Upper lobe of left lung (tissue), 6 donors: ENCODE measurements at regions not wholly inside any gene's neighbourhood (a gene's known extent, or its start where the extent isn't known, plus 50 kb on each side); places are given as distances from the start of the nearest gene placed in this dataset.
"Not testable (repeated sequence)": the region's sequence is repeated elsewhere in the genome, so short reads cannot be mapped to it uniquely, and the experiment has no call there.

ENCODE experiments used
- ATAC-seq, 2 donors: fragments of 200-7000 bp; cut with Tn5 transposase; one replicate each; pipeline ENCODE4 v1.9.1; 2022; ENCODE audit warnings: mild to moderate bottlenecking in 2 of 2, moderate library complexity in 2 of 2; ENCODE audit not compliant: low FRiP score in 2 of 2
- DNase-seq, 2 donors: peaks; one replicate each; pipeline ENCODE4 v3.0.0-alpha.2; 2019 to 2020
- H3K27ac ChIP-seq, 4 donors: fragments of 200-600 bp; sonication (generic); one replicate each; pipeline ENCODE4 v1.5.1; 2016 to 2019
- H3K27me3 ChIP-seq, 4 donors: fragments of 200-600 bp; sonication (generic); one replicate each; pipeline ENCODE4 v1.5.1; 2017 to 2019
- H3K36me3 ChIP-seq, 4 donors: fragments of 200-600 bp; sonication (generic); one replicate each; pipeline ENCODE4 v1.5.1; 2016 to 2019
- H3K4me1 ChIP-seq, 4 donors: fragments of 200-600 bp; sonication (generic); one replicate each; pipeline ENCODE4 v1.5.1; 2018 to 2019
- H3K4me3 ChIP-seq, 4 donors: fragments of 200-600 bp; sonication (generic); one replicate each; pipeline ENCODE4 v1.5.1; 2017 to 2019; ENCODE audit warnings: mild to moderate bottlenecking in 2 of 4, moderate library complexity in 1 of 4
- H3K9me3 ChIP-seq, 4 donors: fragments of 200-600 bp; sonication (generic); one replicate each; pipeline ENCODE4 v1.5.1; 2018 to 2019
- EP300 ChIP-seq, 4 donors: sonication (generic); formaldehyde crosslinking; IDR thresholded peaks; one replicate each; pipeline ENCODE4 v1.5.1; 2017; ENCODE audit warnings: antibody characterized with exemption in 4 of 4, control low read depth in 2 of 4
- POLR2A ChIP-seq, 4 donors: fragments of 450-650 bp; IDR thresholded peaks; one replicate each; pipeline ENCODE4 v1.5.1; 2016 to 2017; ENCODE audit warnings: antibody characterized with exemption in 4 of 4, mild to moderate bottlenecking in 2 of 4
- POLR2AphosphoS5 ChIP-seq, 2 donors: sonication (generic); formaldehyde crosslinking; IDR thresholded peaks; one replicate each; pipeline ENCODE4 v1.5.1; 2017; ENCODE audit warnings: antibody characterized with exemption in 2 of 2
- WGBS, 2 donors: methylation state at CpG; one replicate each; pipeline ENCODE4 v1.1.5; 2017 to 2018; 5-methylcytosine and 5-hydroxymethylcytosine counted together
- TF ChIP-seq, protein P1 (sequence below), 6 experiments: fragments of 450-650 bp in 4 of 6; fragments of 200-600 bp in 2 of 6; sonication (generic) in 2 of 6; IDR thresholded peaks; one replicate each; pipeline ENCODE4 v1.5.1; 2016 to 2019; ENCODE audit warnings: antibody characterized with exemption in 6 of 6
- donor health status: DM: no; HTN: no; CAD: no; lungs with moderate emphysema.
- donor health status: DM: no; HTN: yes; CAD: no; lungs with severe emphysema.

DNA sequence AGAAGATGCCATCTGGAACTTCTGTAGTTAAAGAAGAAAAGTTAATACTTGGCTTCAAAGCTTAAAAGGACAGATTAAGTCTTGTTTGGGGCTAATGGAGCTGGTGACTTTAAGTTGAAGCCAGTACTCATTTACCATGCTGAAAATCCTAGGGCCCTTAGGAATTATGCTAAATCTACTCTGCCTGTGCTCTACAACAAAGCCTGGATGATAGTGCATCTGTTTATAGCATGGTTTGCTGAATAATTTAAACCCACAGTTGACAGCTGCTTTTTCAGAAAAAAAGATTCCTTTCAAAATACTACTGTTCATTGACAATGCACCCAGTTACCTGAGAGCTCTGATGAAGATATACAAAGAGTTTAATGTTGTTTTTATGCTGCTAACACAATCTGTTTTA, 393.5 kb downstream of the MAT2B start:
- Histone ChIP-seq H3K27me3 (no peaks in the 10 kb centered on the region), H3K4me1 (no peaks in the 10 kb centered on the region), H3K36me3 (no peaks in the 10 kb centered on the region), H3K27ac (no peak overlapping the region), H3K9me3 (peaks cover 0 to 5% (median 2%) of the 10 kb centered on the region in 4 donors), H3K4me3 (no peak overlapping the region)
- ATAC-seq (no peak), DNase-seq (no peak)
- TF ChIP-seq POLR2AphosphoS5 (IDR thresholded peaks at IDR 0.05): no peak
- no peak for TF ChIP-seq POLR2A (IDR thresholded peaks at IDR 0.05)
- TF ChIP-seq EP300 (IDR thresholded peaks at IDR 0.05): no peak
- TF ChIP-seq, protein P1, sequence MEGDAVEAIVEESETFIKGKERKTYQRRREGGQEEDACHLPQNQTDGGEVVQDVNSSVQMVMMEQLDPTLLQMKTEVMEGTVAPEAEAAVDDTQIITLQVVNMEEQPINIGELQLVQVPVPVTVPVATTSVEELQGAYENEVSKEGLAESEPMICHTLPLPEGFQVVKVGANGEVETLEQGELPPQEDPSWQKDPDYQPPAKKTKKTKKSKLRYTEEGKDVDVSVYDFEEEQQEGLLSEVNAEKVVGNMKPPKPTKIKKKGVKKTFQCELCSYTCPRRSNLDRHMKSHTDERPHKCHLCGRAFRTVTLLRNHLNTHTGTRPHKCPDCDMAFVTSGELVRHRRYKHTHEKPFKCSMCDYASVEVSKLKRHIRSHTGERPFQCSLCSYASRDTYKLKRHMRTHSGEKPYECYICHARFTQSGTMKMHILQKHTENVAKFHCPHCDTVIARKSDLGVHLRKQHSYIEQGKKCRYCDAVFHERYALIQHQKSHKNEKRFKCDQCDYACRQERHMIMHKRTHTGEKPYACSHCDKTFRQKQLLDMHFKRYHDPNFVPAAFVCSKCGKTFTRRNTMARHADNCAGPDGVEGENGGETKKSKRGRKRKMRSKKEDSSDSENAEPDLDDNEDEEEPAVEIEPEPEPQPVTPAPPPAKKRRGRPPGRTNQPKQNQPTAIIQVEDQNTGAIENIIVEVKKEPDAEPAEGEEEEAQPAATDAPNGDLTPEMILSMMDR (IDR thresholded peaks at IDR 0.05): no peak

DNA sequence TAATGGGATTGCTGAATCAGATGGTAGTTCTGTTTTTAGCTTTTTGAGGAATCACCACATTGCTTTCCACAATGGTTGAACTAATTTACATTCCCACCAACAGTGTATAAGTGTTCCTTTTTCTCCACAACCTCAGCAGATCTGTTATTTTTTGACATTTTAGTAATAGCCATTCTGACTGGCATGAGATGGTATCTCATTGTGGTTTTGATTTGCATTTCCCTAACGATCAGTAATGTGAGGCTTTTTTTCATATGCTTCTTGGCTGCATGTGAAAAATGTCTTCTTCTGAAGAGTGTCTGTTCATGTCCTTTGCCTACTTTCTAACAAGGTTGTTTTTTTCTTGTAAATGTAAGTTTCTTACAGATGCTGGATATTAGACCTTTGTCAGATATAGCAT, 402.4 kb downstream of the MAT2B start:
- not testable (repeated sequence) for H3K36me3 ChIP-seq, H3K4me1 ChIP-seq, H3K27me3 ChIP-seq, H3K9me3 ChIP-seq, H3K4me3 ChIP-seq, ATAC-seq, H3K27ac ChIP-seq, DNase-seq
- WGBS, 2 donors: 57 to 67% methylated on average over 1 of the region's 1 CpG

DNA sequence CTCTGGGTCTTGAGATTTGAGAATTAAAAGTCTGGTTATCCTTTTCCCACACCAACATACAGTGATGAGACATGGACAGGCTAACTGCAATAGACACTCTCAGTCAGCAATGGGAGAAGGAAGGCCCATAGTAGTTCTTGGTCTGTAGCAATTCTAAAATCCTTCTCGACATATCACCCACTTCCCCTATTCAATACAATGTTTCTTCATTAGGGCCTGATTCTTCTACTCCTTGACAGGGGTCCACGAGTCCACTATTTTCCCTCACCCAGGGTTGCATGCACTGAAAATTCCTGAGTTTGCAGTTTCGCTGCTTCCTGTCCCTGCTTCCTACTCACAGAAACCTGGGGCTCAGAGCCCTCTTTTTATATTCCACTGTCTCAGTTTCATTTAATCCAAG, 402.8 kb downstream of the MAT2B start:
- no peaks in the 10 kb centered on the region for H3K9me3 ChIP-seq
- no peak for DNase-seq
- 56 to 71% methylated on average over 3 of the region's 3 CpGs for WGBS, 2 donors
- TF ChIP-seq POLR2AphosphoS5 (IDR thresholded peaks at IDR 0.05): no peak
- no peak for TF ChIP-seq POLR2A (IDR thresholded peaks at IDR 0.05)
- TF ChIP-seq EP300 (IDR thresholded peaks at IDR 0.05): no peak
- TF ChIP-seq, protein P1 (IDR thresholded peaks at IDR 0.05): no peak
- no peaks in the 10 kb centered on the region for H3K36me3 ChIP-seq
- no peak overlapping the region for H3K27ac ChIP-seq
- H3K4me3 ChIP-seq: no peak overlapping the region
- H3K4me1 ChIP-seq: no peaks in the 10 kb centered on the region
- ATAC-seq: no peak
- H3K27me3 ChIP-seq: no peaks in the 10 kb centered on the region

DNA sequence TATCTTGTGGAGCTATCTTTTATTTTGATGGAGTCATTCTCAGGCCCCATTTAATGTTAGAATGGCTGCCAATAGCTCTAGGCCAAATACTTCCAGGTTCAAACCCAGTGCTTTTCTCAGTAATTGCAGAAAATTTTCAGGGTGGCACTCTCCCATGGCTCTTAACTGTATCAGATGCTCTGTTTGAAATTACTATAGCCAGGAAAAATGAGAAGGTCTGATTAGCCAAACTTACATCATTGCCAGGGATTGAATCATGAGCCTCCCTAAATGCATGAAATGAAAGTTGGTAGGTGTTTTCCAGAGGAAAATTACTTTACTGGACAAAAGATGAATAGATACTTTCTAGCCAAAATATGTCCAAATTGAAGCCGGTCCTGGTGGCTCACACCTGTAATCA, 404.8 kb downstream of the MAT2B start:
- no peaks in the 10 kb centered on the region for H3K4me1 ChIP-seq
- H3K4me3 ChIP-seq: no peak overlapping the region
- H3K27me3 ChIP-seq: no peaks in the 10 kb centered on the region
- H3K36me3 ChIP-seq: no peaks in the 10 kb centered on the region
- WGBS, 2 donors: 97 to 100% methylated on average over 1 of the region's 1 CpG
- TF ChIP-seq POLR2A (IDR thresholded peaks at IDR 0.05) (no peak), EP300 (IDR thresholded peaks at IDR 0.05) (no peak), POLR2AphosphoS5 (IDR thresholded peaks at IDR 0.05) (no peak)
- TF ChIP-seq, protein P1 (IDR thresholded peaks at IDR 0.05): no peak
- no peaks in the 10 kb centered on the region for H3K9me3 ChIP-seq
- ATAC-seq: no peak
- DNase-seq: no peak
- no peak overlapping the region for H3K27ac ChIP-seq

DNA sequence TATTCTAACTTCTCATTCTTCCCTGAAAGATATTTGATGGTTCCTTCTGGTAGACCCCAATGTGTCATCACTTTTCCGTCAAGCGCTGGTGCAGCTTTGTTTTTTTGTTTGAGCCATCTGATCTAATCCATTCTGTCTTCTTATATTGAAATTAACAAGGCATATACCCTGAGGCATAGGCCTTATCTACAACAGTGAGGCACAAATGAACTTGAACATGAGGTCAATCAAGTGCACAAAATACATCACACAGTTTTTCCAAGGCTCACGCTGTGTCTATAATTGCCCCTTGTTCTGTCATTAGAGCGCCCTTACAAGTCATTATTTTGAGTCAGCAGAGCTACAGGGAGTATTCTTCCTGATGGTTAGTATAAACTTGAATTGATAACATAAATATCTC, 406.6 kb downstream of the MAT2B start:
- no peaks in the 10 kb centered on the region for H3K9me3 ChIP-seq
- no peak overlapping the region for H3K27ac ChIP-seq
- no peak for TF ChIP-seq POLR2A (IDR thresholded peaks at IDR 0.05)
- no peak for TF ChIP-seq EP300 (IDR thresholded peaks at IDR 0.05)
- no peak for TF ChIP-seq POLR2AphosphoS5 (IDR thresholded peaks at IDR 0.05)
- TF ChIP-seq, protein P1 (IDR thresholded peaks at IDR 0.05): no peak
- no peaks in the 10 kb centered on the region for H3K4me1 ChIP-seq
- no peak overlapping the region for H3K4me3 ChIP-seq
- H3K36me3 ChIP-seq: no peaks in the 10 kb centered on the region
- WGBS, 2 donors: 85 to 92% methylated on average over 4 of the region's 4 CpGs
- DNase-seq (no peak), ATAC-seq (no peak)
- H3K27me3 ChIP-seq: no peaks in the 10 kb centered on the region
